GM12878 (cell line): ENCODE measurements at regions not wholly inside any gene's neighbourhood (a gene's known extent, or its start where the extent isn't known, plus 50 kb on each side); places are given as distances from the start of the nearest gene placed in this dataset.

Source experiments
- ATAC-seq: fragments of 200-7000 bp; cut with Tn5 transposase; 3 replicates; pipeline ENCODE4 v1.9.1; 2020; ENCODE audit warnings: mild to moderate bottlenecking, moderate library complexity
- BruUV-seq: library from RNA; stranded (reverse); fragments of 400-500 nt; replicated peaks from 2 replicates; lab custom pipeline; 2021; lab: Mats Ljungman, UMichigan
- CTCF ChIA-PET: fragments of 300-600 bp; sonication (Branson Sonifier 250); formaldehyde crosslinking; extraction: SDS; loops from one replicate; lab custom pipeline; 2021; ENCODE audit warnings: inconsistent platforms; lab: Yijun Ruan, JAX
- POLR2A ChIA-PET: fragments of 350-600 bp; formaldehyde crosslinking; extraction: SDS; loops from one replicate; lab custom pipeline; 2021; ENCODE audit warnings: inconsistent platforms; lab: Charles Lee
- RAD21 ChIA-PET: fragments of 300-600 bp; sonication (Branson Sonifier 250); formaldehyde crosslinking; loops from one replicate; lab custom pipeline; 2023; ENCODE audit warnings: antibody characterized with exemption; ENCODE audit not compliant: unreplicated experiment; lab: Charles Lee
- SMC1A ChIA-PET: fragments of 300-600 bp; sonication (Branson Sonifier 250); formaldehyde crosslinking; loops from one replicate; lab custom pipeline; 2023; ENCODE audit not compliant: unreplicated experiment, uncharacterized antibody; lab: Charles Lee
- DNase-seq: peaks from one replicate; pipeline ENCODE4 v3.0.0-alpha.2; 2011; ENCODE audit warnings: low read depth, low spot score
- FAIRE-seq: peaks from 3 replicates; lab custom pipeline; 2011; peaks lifted over from hg19 to GRCh38; lab: Jason Lieb, UNC
- H2AFZ ChIP-seq: 2 replicates; pipeline ENCODE4 v1.6.0; 2011; ENCODE audit warnings: low read depth, low read length, control low read depth; ENCODE audit not compliant: control insufficient read depth
- H3K27ac ChIP-seq: 2 replicates; pipeline ENCODE4 v1.5.1; 2011; ENCODE audit warnings: control low read depth; ENCODE audit not compliant: control insufficient read depth, insufficient read depth
- H3K27me3 ChIP-seq, 2 experiments: replicated peaks in 1 of 2; 2 replicates each; pipeline versions ENCODE4 v1.6.0 to v1.6.1; 2011; ENCODE audit warnings: low read length in 1 of 2; ENCODE audit not compliant: control insufficient read depth in 2 of 2, insufficient read depth in 2 of 2
- H3K36me3 ChIP-seq, 2 experiments: 2 replicates each; pipeline ENCODE4 v1.5.1; 2011; ENCODE audit warnings: low read length in 1 of 2; ENCODE audit not compliant: control insufficient read depth in 2 of 2, insufficient read depth in 2 of 2
- H3K4me1 ChIP-seq: 2 replicates; pipeline ENCODE4 v1.6.1; 2011; ENCODE audit warnings: mild to moderate bottlenecking, low read length, moderate library complexity, mixed read lengths; ENCODE audit not compliant: control insufficient read depth, insufficient read depth
- H3K4me2 ChIP-seq: 2 replicates; pipeline ENCODE4 v1.6.0; 2011; ENCODE audit warnings: control low read depth; ENCODE audit not compliant: control insufficient read depth, insufficient read depth
- H3K4me3 ChIP-seq: fragments of 200-600 bp; sonication (generic); 2 replicates; pipeline ENCODE4 v1.5.1; 2016
- H3K79me2 ChIP-seq: 2 replicates; pipeline ENCODE4 v1.6.0; 2011; ENCODE audit warnings: low read length; ENCODE audit not compliant: control insufficient read depth, insufficient read depth
- H3K9ac ChIP-seq: 2 replicates; pipeline ENCODE4 v1.8.0; 2011; ENCODE audit warnings: low read length, control low read depth, mixed read lengths; ENCODE audit not compliant: control insufficient read depth, insufficient read depth
- H3K9me3 ChIP-seq: replicated peaks from 3 replicates; pipeline ENCODE4 v1.5.1; 2011; ENCODE audit warnings: mild to moderate bottlenecking, low read length; ENCODE audit not compliant: control insufficient read depth, insufficient read depth
- H4K20me1 ChIP-seq: 2 replicates; pipeline ENCODE4 v1.6.0; 2011; ENCODE audit not compliant: control insufficient read depth, insufficient read depth
- BACH1 ChIP-seq: fragments of 450-650 bp; IDR thresholded peaks from 2 replicates; pipeline ENCODE4 v1.6.1; 2017; ENCODE audit warnings: mild to moderate bottlenecking, borderline replicate concordance
- BHLHE40 ChIP-seq, 2 experiments: fragments of 450-650 bp in 1 of 2; IDR thresholded peaks; 2 replicates each; pipeline ENCODE4 v1.6.1; 2011 to 2017; ENCODE audit warnings: low read depth in 2 of 2, borderline replicate concordance in 1 of 2, improper control_type of control experiment in 1 of 2, low read length in 1 of 2, mild to moderate bottlenecking in 1 of 2
- CHD4 ChIP-seq: fragments of 200-600 bp; sonication (generic); IDR thresholded peaks from 2 replicates; pipeline ENCODE4 v1.6.1; 2016; ENCODE audit warnings: mild to moderate bottlenecking
- CREM ChIP-seq: IDR thresholded peaks from 2 replicates; pipeline ENCODE4 v1.6.1; 2014; ENCODE audit warnings: antibody characterized with exemption, low read depth
- DPF2 ChIP-seq: fragments of 450-650 bp; IDR thresholded peaks from 2 replicates; pipeline ENCODE4 v1.6.1; 2017; ENCODE audit warnings: mild to moderate bottlenecking
- ESRRA ChIP-seq: IDR thresholded peaks from 2 replicates; pipeline ENCODE4 v1.6.1; 2012; ENCODE audit warnings: mild to moderate bottlenecking, low read length, improper control_type of control experiment
- FOXM1 ChIP-seq: IDR thresholded peaks from 2 replicates; pipeline ENCODE4 v1.6.1; 2012; ENCODE audit warnings: low read depth, mild to moderate bottlenecking, inconsistent platforms, low read length, moderate library complexity
- JUND ChIP-seq: IDR thresholded peaks from 2 replicates; pipeline ENCODE4 v1.6.1; 2012; ENCODE audit warnings: low read depth, mild to moderate bottlenecking, low read length, improper control_type of control experiment, moderate library complexity
- KLF5 ChIP-seq: fragments of 450-650 bp; IDR thresholded peaks from 2 replicates; pipeline ENCODE4 v1.6.1; 2014; ENCODE audit warnings: mild to moderate bottlenecking; ENCODE audit not compliant: partially characterized antibody
- NR2C1 ChIP-seq: fragments of 450-650 bp; IDR thresholded peaks from 2 replicates; pipeline ENCODE4 v1.6.1; 2017; ENCODE audit warnings: antibody characterized with exemption, mild to moderate bottlenecking, moderate library complexity
- NRF1 ChIP-seq: conservative IDR thresholded peaks from 2 replicates; pipeline ENCODE4 v1.6.1; 2011; ENCODE audit warnings: mild to moderate bottlenecking, low read depth, low read length, improper control_type of control experiment
- POLR2AphosphoS2 ChIP-seq: IDR thresholded peaks from 2 replicates; pipeline ENCODE4 v1.6.1; 2011; ENCODE audit warnings: low read depth, mild to moderate bottlenecking, low read length, improper control_type of control experiment, moderate library complexity
- RAD21 ChIP-seq: IDR thresholded peaks from 2 replicates; pipeline ENCODE4 v1.6.1; 2011; ENCODE audit warnings: mild to moderate bottlenecking, low read depth, low read length, moderate library complexity; ENCODE audit not compliant: insufficient read depth
- SUZ12 ChIP-seq: fragments of 200-600 bp; sonication (generic); IDR thresholded peaks from one replicate; pipeline ENCODE4 v1.6.1; 2018; ENCODE audit warnings: antibody characterized with exemption, mild to moderate bottlenecking; ENCODE audit not compliant: unreplicated experiment
- ZBED1 ChIP-seq: IDR thresholded peaks from 2 replicates; pipeline ENCODE4 v1.6.1; 2016; ENCODE audit warnings: borderline replicate concordance
- WGBS: methylation state at CpG from one replicate; pipeline ENCODE4 v1.1.6; 2016; ENCODE audit warnings: low lambda C conversion rate; ENCODE audit not compliant: insufficient replicate concordance, insufficient coverage; ENCODE audit errors: missing lambda C conversion rate; 5-methylcytosine and 5-hydroxymethylcytosine counted together
- in situ Hi-C: fragments of 300-500 bp; cut with MboI; formaldehyde crosslinking; loops from 9 replicates; pipeline ENCODE4 v1.14.3; 2018; ENCODE audit warnings: mixed read lengths
- intact Hi-C: fragments of 100-400 bp; cut with micrococcal nuclease; formaldehyde crosslinking; loops from one replicate; pipeline ENCODE4 v1.14.2; 2022; ENCODE audit not compliant: unreplicated experiment

- Histone ChIP-seq H3K9me3 (no peaks in the 10 kb centered on the region), H3K79me2 (no peaks in the 10 kb centered on the region), H3K27ac (no peak overlapping the region), H3K4me3 (no peak overlapping the region), H3K9ac (no peak overlapping the region), H2AFZ (no peak overlapping the region), H3K4me2 (no peak overlapping the region), H3K4me1 (no peaks in the 10 kb centered on the region), H3K27me3 (no peaks in the 10 kb centered on the region), H4K20me1 (no peaks in the 10 kb centered on the region)
- FAIRE-seq (no peak), DNase-seq (no peak), ATAC-seq (no peak)
- in situ Hi-C loops (no loop called here), intact Hi-C loops (no loop called here)
- BruUV-seq = no TSS peak
- 14% methylated on average over 9 of the region's 9 CpGs for WGBS
- RAD21 ChIA-PET = no interaction called here
- CTCF ChIA-PET = interaction anchor here (1.5 kb wide), 1 partner anchor 9 kb away, joined by 3 read pairs; no protein-coding TSS in a partner anchor
- SMC1A ChIA-PET = no interaction called here
- TF ChIP-seq POLR2AphosphoS2 (no peak), DPF2 (no peak), NRF1 (no peak), SUZ12 (no peak), BACH1 (no peak), FOXM1 (no peak), BHLHE40 (IDR thresholded peaks at IDR 0.05; ENCODE audit: borderline replicate concordance in 1 of 2, low read depth in 2 of 2, low read length in 1 of 2) (no peak), CHD4 (no peak), ZBED1 (no peak), CREM (no peak), NR2C1 (no peak), JUND (no peak), ESRRA (no peak), KLF5 (no peak), RAD21 (no peak)
- TF ChIP-seq, all 136 proteins: peak for 0
- H3K36me3 ChIP-seq = no peaks in the 10 kb centered on the region
- POLR2A ChIA-PET = no interaction called here
Observed at GRCh38 chr3:10763248-10763620, 52.8 kb upstream of the SLC6A11 start.
